Astrocyte (in vitro differentiated cells and primary cell): ENCODE measurements at regions not wholly inside any gene's neighbourhood (a gene's known extent, or its start where the extent isn't known, plus 50 kb on each side); places are given as distances from the start of the nearest gene placed in this dataset.

Experiments
- EZH2 ChIP-seq: IDR thresholded peaks from 2 replicates; pipeline ENCODE4 v1.6.1; 2012; ENCODE audit warnings: mild to moderate bottlenecking, low read length, inconsistent platforms; ENCODE audit not compliant: insufficient read depth
- TF ChIP-seq, protein P1 (sequence below): IDR thresholded peaks from 2 replicates; pipeline ENCODE4 v1.5.1; 2011; ENCODE audit warnings: low read depth, mild to moderate bottlenecking, inconsistent platforms, low read length, moderate library complexity; ENCODE audit not compliant: insufficient read depth

DNA sequence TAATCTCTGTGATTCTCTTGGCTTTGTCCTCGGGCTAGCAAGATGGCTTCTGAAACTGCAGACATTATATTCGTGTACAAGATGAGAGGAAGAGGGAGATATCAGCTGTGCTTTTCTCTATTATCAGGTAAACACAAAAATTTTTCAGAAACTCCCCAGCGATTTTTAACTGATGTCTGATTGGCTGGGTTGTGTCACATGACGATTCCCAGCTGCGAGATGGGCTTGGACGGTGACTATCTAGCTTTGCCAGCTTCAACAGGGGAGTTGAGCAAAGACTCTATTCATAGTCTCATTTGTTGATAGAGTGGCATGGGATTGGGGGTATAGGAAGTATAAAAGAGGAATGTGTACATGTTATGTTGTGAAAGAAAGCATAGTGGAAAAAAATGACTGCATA is 248.8 kb upstream of the AZI2 start:
- TF ChIP-seq, protein P1, sequence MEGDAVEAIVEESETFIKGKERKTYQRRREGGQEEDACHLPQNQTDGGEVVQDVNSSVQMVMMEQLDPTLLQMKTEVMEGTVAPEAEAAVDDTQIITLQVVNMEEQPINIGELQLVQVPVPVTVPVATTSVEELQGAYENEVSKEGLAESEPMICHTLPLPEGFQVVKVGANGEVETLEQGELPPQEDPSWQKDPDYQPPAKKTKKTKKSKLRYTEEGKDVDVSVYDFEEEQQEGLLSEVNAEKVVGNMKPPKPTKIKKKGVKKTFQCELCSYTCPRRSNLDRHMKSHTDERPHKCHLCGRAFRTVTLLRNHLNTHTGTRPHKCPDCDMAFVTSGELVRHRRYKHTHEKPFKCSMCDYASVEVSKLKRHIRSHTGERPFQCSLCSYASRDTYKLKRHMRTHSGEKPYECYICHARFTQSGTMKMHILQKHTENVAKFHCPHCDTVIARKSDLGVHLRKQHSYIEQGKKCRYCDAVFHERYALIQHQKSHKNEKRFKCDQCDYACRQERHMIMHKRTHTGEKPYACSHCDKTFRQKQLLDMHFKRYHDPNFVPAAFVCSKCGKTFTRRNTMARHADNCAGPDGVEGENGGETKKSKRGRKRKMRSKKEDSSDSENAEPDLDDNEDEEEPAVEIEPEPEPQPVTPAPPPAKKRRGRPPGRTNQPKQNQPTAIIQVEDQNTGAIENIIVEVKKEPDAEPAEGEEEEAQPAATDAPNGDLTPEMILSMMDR, result no peak
- no peak for TF ChIP-seq EZH2
